Keratinocyte (primary cell): ENCODE measurements at regions not wholly inside any gene's neighbourhood (a gene's known extent, or its start where the extent isn't known, plus 50 kb on each side); places are given as distances from the start of the nearest gene placed in this dataset.

Source experiments
- DNase-seq: peaks from one replicate; pipeline ENCODE4 v3.0.0-alpha.2; 2011; ENCODE audit warnings: low read depth, missing footprints, low spot score
- FAIRE-seq: peaks from 2 replicates; lab custom pipeline; 2011; peaks lifted over from hg19 to GRCh38; lab: Jason Lieb, UNC
- H2AFZ ChIP-seq: 2 replicates; pipeline ENCODE4 v1.6.0; 2012; ENCODE audit warnings: low read length, control low read depth, inconsistent platforms; ENCODE audit not compliant: control insufficient read depth
- H3K27ac ChIP-seq: 2 replicates; pipeline ENCODE4 v1.5.1; 2011; ENCODE audit warnings: low read length; ENCODE audit not compliant: control insufficient read depth, insufficient read depth
- H3K27me3 ChIP-seq: 3 replicates; pipeline ENCODE4 v1.6.0; 2011; ENCODE audit warnings: low read length; ENCODE audit not compliant: control insufficient read depth, insufficient read depth; ENCODE audit errors: extremely low read depth
- H3K36me3 ChIP-seq, 2 experiments: 2 replicates in 1 of 2; 3 replicates in 1 of 2; pipeline ENCODE4 v1.5.1; 2011; ENCODE audit warnings: low read length in 2 of 2, mild to moderate bottlenecking in 1 of 2; ENCODE audit not compliant: control insufficient read depth in 2 of 2, insufficient read depth in 2 of 2; ENCODE audit errors: extremely low read depth in 1 of 2
- H3K4me1 ChIP-seq: 3 replicates; pipeline ENCODE4 v1.5.1; 2011; ENCODE audit warnings: low read length; ENCODE audit not compliant: control insufficient read depth, insufficient read depth; ENCODE audit errors: extremely low read depth
- H3K4me2 ChIP-seq: 3 replicates; pipeline ENCODE4 v1.6.0; 2011; ENCODE audit warnings: low read depth, low read length; ENCODE audit not compliant: control insufficient read depth, insufficient read depth; ENCODE audit errors: extremely low read depth
- H3K4me3 ChIP-seq, 3 experiments: fragments of 200-600 bp in 1 of 3; sonication (generic) in 1 of 3; 2 replicates in 2 of 3; 3 replicates in 1 of 3; pipeline ENCODE4 v1.5.1; 2011 to 2016; ENCODE audit warnings: low read length in 3 of 3, mild to moderate bottlenecking in 3 of 3, control low read depth in 2 of 3, inconsistent platforms in 1 of 3, low read depth in 1 of 3, mixed read lengths in 1 of 3, mixed run types in 1 of 3, moderate library complexity in 1 of 3; ENCODE audit not compliant: control insufficient read depth in 2 of 3, insufficient read depth in 2 of 3; ENCODE audit errors: extremely low read depth in 1 of 3
- H3K79me2 ChIP-seq: 2 replicates; pipeline ENCODE4 v1.6.0; 2012; ENCODE audit warnings: low read length; ENCODE audit not compliant: control insufficient read depth, insufficient read depth
- H3K9ac ChIP-seq: 3 replicates; pipeline ENCODE4 v1.6.0; 2011; ENCODE audit warnings: low read length; ENCODE audit not compliant: control insufficient read depth, insufficient read depth; ENCODE audit errors: extremely low read depth
- H3K9me1 ChIP-seq: 3 replicates; pipeline ENCODE4 v1.6.0; 2011; ENCODE audit warnings: low read length; ENCODE audit not compliant: control insufficient read depth, insufficient read depth; ENCODE audit errors: extremely low read depth
- H3K9me3 ChIP-seq: 2 replicates; pipeline ENCODE4 v1.5.1; 2012; ENCODE audit warnings: low read depth, low read length; ENCODE audit not compliant: control insufficient read depth
- H4K20me1 ChIP-seq: 3 replicates; pipeline ENCODE4 v1.6.0; 2011; ENCODE audit warnings: low read length; ENCODE audit not compliant: control insufficient read depth, insufficient read depth; ENCODE audit errors: extremely low read depth
- CTCF ChIP-seq, 3 experiments: IDR thresholded peaks in 1 of 3; conservative IDR thresholded peaks in 1 of 3; optimal IDR thresholded peaks in 1 of 3; 2 replicates in 2 of 3; 3 replicates in 1 of 3; pipeline versions ENCODE3 to v1.5.1; 2011; ENCODE audit warnings: low read length in 3 of 3, mild to moderate bottlenecking in 3 of 3, moderate library complexity in 2 of 3, control low read depth in 1 of 3, inconsistent platforms in 1 of 3; ENCODE audit not compliant: insufficient read depth in 2 of 3; ENCODE audit errors: extremely low read depth in 1 of 3
- EZH2 ChIP-seq: IDR thresholded peaks from one replicate; pipeline ENCODE4 v1.6.1; 2012; ENCODE audit warnings: inconsistent platforms, mild to moderate bottlenecking, low read length, moderate library complexity
- dilution Hi-C: fragments of 300-500 bp; cut with MboI; formaldehyde crosslinking; loops from one replicate; pipeline ENCODE4 v1.7.0; 2020; ENCODE audit warnings: low sequenced_read_pairs; ENCODE audit not compliant: extremely low pct_ligation_motif_present

- H3K9ac ChIP-seq: no peak overlapping the region
- no peak overlapping the region for H3K4me3 ChIP-seq
- no peaks in the 10 kb centered on the region for H4K20me1 ChIP-seq
- no peaks in the 10 kb centered on the region for H3K79me2 ChIP-seq
- no peak for TF ChIP-seq EZH2
- no peak for TF ChIP-seq CTCF (optimal IDR thresholded peaks at IDR 0.05 in 1 of 3, IDR thresholded peaks at IDR 0.05 in 1 of 3, conservative IDR thresholded peaks at IDR 0.05 in 1 of 3; ENCODE audit: extremely low read depth in 1 of 3, insufficient read depth in 2 of 3, low read length in 3 of 3)
- H3K27ac ChIP-seq: no peak overlapping the region
- no peak overlapping the region for H2AFZ ChIP-seq
- no peaks in the 10 kb centered on the region for H3K36me3 ChIP-seq
- dilution Hi-C loops: loop anchor here (25.0 kb wide), 1 partner anchor 347 kb away; the partner anchor contains the start of gene SIM1
- FAIRE-seq (no peak), DNase-seq (no peak)
- no peaks in the 10 kb centered on the region for H3K9me3 ChIP-seq
- no peaks in the 10 kb centered on the region for H3K9me1 ChIP-seq
- H3K4me1 ChIP-seq: no peaks in the 10 kb centered on the region
- no peak overlapping the region for H3K4me2 ChIP-seq
- H3K27me3 ChIP-seq: peaks cover 6% of the 10 kb centered on the region
Measured at GRCh38 chr6:100115407-100116101, 121.5 kb upstream of the MCHR2 start.

GRCh38 chr6:100112855-100113508 is 119.0 kb upstream of the MCHR2 start:
- Histone ChIP-seq H2AFZ (no peak overlapping the region), H3K9ac (no peak overlapping the region), H3K79me2 (no peaks in the 10 kb centered on the region), H3K9me3 (no peaks in the 10 kb centered on the region), H3K27me3 (peaks cover 10% of the 10 kb centered on the region), H4K20me1 (no peaks in the 10 kb centered on the region), H3K4me2 (no peak overlapping the region), H3K36me3 (no peaks in the 10 kb centered on the region), H3K27ac (no peak overlapping the region), H3K9me1 (no peaks in the 10 kb centered on the region), H3K4me1 (no peaks in the 10 kb centered on the region), H3K4me3 (no peak overlapping the region)
- dilution Hi-C loops: loop anchor here (25.0 kb wide), 1 partner anchor 349 kb away; the partner anchor contains the start of gene SIM1
- DNase-seq (no peak), FAIRE-seq (no peak)
- TF ChIP-seq EZH2 (no peak), CTCF (optimal IDR thresholded peaks at IDR 0.05 in 1 of 3, IDR thresholded peaks at IDR 0.05 in 1 of 3, conservative IDR thresholded peaks at IDR 0.05 in 1 of 3; ENCODE audit: extremely low read depth in 1 of 3, insufficient read depth in 2 of 3, low read length in 3 of 3) (no peak)
